ENCODE measurements at regions not wholly inside any gene's neighbourhood (a gene's known extent, or its start where the extent isn't known, plus 50 kb on each side); places are given as distances from the start of the nearest gene placed in this dataset.

DNA sequence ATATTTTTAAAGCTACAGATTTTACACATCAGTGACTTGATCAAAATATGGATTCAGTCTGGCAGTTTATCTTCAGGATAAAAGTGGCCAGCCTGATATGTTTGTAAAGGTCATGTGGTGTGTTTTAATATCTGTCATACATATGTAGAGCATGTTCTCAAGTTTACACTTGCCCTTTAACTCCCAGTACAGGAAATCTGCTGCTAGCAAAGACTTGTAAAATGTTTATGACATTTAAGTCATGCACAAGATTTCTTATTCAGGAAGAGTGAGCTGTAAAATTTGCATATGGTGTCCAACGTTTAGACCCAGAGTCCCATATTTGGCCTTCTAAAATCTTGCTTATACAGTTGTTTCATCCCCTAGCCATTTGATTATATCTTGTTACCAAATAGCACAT lies 197.5 kb upstream of the FLRT2 start:
- TF ChIP-seq, protein P1, sequence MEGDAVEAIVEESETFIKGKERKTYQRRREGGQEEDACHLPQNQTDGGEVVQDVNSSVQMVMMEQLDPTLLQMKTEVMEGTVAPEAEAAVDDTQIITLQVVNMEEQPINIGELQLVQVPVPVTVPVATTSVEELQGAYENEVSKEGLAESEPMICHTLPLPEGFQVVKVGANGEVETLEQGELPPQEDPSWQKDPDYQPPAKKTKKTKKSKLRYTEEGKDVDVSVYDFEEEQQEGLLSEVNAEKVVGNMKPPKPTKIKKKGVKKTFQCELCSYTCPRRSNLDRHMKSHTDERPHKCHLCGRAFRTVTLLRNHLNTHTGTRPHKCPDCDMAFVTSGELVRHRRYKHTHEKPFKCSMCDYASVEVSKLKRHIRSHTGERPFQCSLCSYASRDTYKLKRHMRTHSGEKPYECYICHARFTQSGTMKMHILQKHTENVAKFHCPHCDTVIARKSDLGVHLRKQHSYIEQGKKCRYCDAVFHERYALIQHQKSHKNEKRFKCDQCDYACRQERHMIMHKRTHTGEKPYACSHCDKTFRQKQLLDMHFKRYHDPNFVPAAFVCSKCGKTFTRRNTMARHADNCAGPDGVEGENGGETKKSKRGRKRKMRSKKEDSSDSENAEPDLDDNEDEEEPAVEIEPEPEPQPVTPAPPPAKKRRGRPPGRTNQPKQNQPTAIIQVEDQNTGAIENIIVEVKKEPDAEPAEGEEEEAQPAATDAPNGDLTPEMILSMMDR (conservative IDR thresholded peaks at IDR 0.05; ENCODE audit: low read length): no peak
- no peak for TF ChIP-seq EZH2phosphoT487 (IDR thresholded peaks at IDR 0.05; ENCODE audit: borderline replicate concordance, low read depth, low read length)

All from OCI-LY7 (cell line).